SU-DHL-6 (cell line): ENCODE measurements at regions not wholly inside any gene's neighbourhood (a gene's known extent, or its start where the extent isn't known, plus 50 kb on each side); places are given as distances from the start of the nearest gene placed in this dataset.

ENCODE experiments used
- CTCF ChIP-seq: fragments of 200-600 bp; sonication (generic); IDR thresholded peaks from one replicate; pipeline ENCODE4 v1.5.1; 2017; ENCODE audit warnings: antibody characterized with exemption, mild to moderate bottlenecking, low read length, moderate library complexity; ENCODE audit not compliant: insufficient read depth, poor library complexity, severe bottlenecking
- EZH2phosphoT487 ChIP-seq: fragments of 200-600 bp; sonication (generic), shearing (Covaris generic); conservative IDR thresholded peaks from 2 replicates; pipeline ENCODE4 v1.6.1; 2018; ENCODE audit warnings: mild to moderate bottlenecking, antibody characterized with exemption, low read length, moderate library complexity, mixed read lengths

- TF ChIP-seq CTCF (no peak), EZH2phosphoT487 (no peak)
Measured at GRCh38 chr5:82396871-82397514, 118.8 kb upstream of the RPS23 start.
